Liver (tissue), 8 donors: ENCODE measurements at regions not wholly inside any gene's neighbourhood (a gene's known extent, or its start where the extent isn't known, plus 50 kb on each side); places are given as distances from the start of the nearest gene placed in this dataset.

Experiments used
- DNase-seq: peaks from one replicate; pipeline ENCODE4 v3.0.0-alpha.2; 2017; ENCODE audit warnings: low spot score
- H3K27ac ChIP-seq, 2 donors: one replicate each; pipeline ENCODE4 v1.7.0; 2013; ENCODE audit warnings: inconsistent platforms in 2 of 2, low read length in 2 of 2, control low read depth in 1 of 2, low read depth in 1 of 2, mild to moderate bottlenecking in 1 of 2
- H3K27me3 ChIP-seq, 4 donors: one replicate each; pipeline versions ENCODE4 v1.6.1 to v1.7.0; 2013; ENCODE audit warnings: low read length in 3 of 4, inconsistent platforms in 1 of 4, mild to moderate bottlenecking in 1 of 4, moderate library complexity in 1 of 4; ENCODE audit not compliant: control insufficient read depth in 4 of 4, insufficient read depth in 4 of 4
- H3K36me3 ChIP-seq, 4 donors: one replicate each; pipeline versions ENCODE4 v1.6.1 to v1.7.0; 2013; ENCODE audit warnings: low read length in 3 of 4, mild to moderate bottlenecking in 3 of 4, low read depth in 1 of 4, moderate library complexity in 1 of 4; ENCODE audit not compliant: control insufficient read depth in 4 of 4, insufficient read depth in 3 of 4
- H3K4me1 ChIP-seq, 4 donors: one replicate each; pipeline versions ENCODE4 v1.6.1 to v1.7.0; 2013; ENCODE audit warnings: low read length in 3 of 4, mild to moderate bottlenecking in 3 of 4, moderate library complexity in 1 of 4; ENCODE audit not compliant: control insufficient read depth in 4 of 4, insufficient read depth in 4 of 4
- H3K4me3 ChIP-seq, 3 donors: one replicate each; pipeline versions ENCODE4 v1.6.1 to v1.7.0; 2013; ENCODE audit warnings: low read length in 3 of 3, control low read depth in 1 of 3, low read depth in 1 of 3, mild to moderate bottlenecking in 1 of 3
- H3K9ac ChIP-seq, 2 donors: one replicate each; pipeline ENCODE4 v1.7.0; 2013; ENCODE audit warnings: low read length in 2 of 2, mild to moderate bottlenecking in 2 of 2, moderate library complexity in 2 of 2, control low read depth in 1 of 2, low read depth in 1 of 2
- H3K9me3 ChIP-seq, 4 donors: one replicate each; pipeline versions ENCODE4 v1.6.1 to v1.7.0; 2013; ENCODE audit warnings: low read length in 3 of 4; ENCODE audit not compliant: control insufficient read depth in 4 of 4
- EGR1 ChIP-seq, 2 donors: IDR thresholded peaks; 2 replicates each; pipeline ENCODE4 v1.6.1; 2016 to 2018; ENCODE audit warnings: antibody characterized with exemption in 2 of 2, low read depth in 2 of 2
- FOXA1 ChIP-seq: IDR thresholded peaks from 2 replicates; pipeline ENCODE4 v1.6.1; 2016; ENCODE audit warnings: antibody characterized with exemption
- GABPA ChIP-seq, 2 donors: IDR thresholded peaks in 1 of 2; conservative IDR thresholded peaks in 1 of 2; 2 replicates each; pipeline ENCODE4 v1.6.1; 2016; ENCODE audit warnings: antibody characterized with exemption in 2 of 2, mild to moderate bottlenecking in 1 of 2, moderate library complexity in 1 of 2
- HNF4A ChIP-seq, 2 donors: conservative IDR thresholded peaks; 2 replicates each; pipeline ENCODE4 v1.6.1; 2016; ENCODE audit warnings: antibody characterized with exemption in 2 of 2, mild to moderate bottlenecking in 2 of 2
- HNF4G ChIP-seq: IDR thresholded peaks from 2 replicates; pipeline ENCODE4 v1.6.1; 2016; ENCODE audit warnings: antibody characterized with exemption
- NR2F2 ChIP-seq: IDR thresholded peaks from 2 replicates; pipeline ENCODE4 v1.6.1; 2016; ENCODE audit warnings: antibody characterized with exemption
- REST ChIP-seq: IDR thresholded peaks from 2 replicates; pipeline ENCODE4 v1.6.1; 2016; ENCODE audit warnings: antibody characterized with exemption, mild to moderate bottlenecking
- RXRA ChIP-seq, 2 donors: IDR thresholded peaks; 2 replicates each; pipeline ENCODE4 v1.6.1; 2017 to 2018; ENCODE audit warnings: antibody characterized with exemption in 2 of 2, mild to moderate bottlenecking in 1 of 2
- YY1 ChIP-seq: IDR thresholded peaks from 2 replicates; pipeline ENCODE4 v1.6.1; 2016; ENCODE audit warnings: antibody characterized with exemption, mild to moderate bottlenecking
- WGBS: extraction: QIAGEN DNeasy Blood & Tissue Kit; methylation state at CpG from one replicate; pipeline ENCODE4 v1.1.7; 2013; 5-methylcytosine and 5-hydroxymethylcytosine counted together
- TF ChIP-seq, protein P1 (sequence below): fragments of 150-350 bp; IDR thresholded peaks from 2 replicates; pipeline ENCODE4 v1.5.1; 2017; ENCODE audit warnings: improper control_type of control experiment, low read depth, low read length; ENCODE audit not compliant: missing input control
- TF ChIP-seq, protein P2 (sequence below): IDR thresholded peaks from 2 replicates; pipeline ENCODE4 v1.6.1; 2016; ENCODE audit warnings: antibody characterized with exemption
- TF ChIP-seq, protein P3 (sequence below): IDR thresholded peaks from 2 replicates; pipeline ENCODE4 v1.6.1; 2016; ENCODE audit warnings: antibody characterized with exemption
- donor health status: healthy.
- donor health status: healthy.
- donor health status: healthy.
- donor health status: healthy.
- donor health status: healthy.

DNA sequence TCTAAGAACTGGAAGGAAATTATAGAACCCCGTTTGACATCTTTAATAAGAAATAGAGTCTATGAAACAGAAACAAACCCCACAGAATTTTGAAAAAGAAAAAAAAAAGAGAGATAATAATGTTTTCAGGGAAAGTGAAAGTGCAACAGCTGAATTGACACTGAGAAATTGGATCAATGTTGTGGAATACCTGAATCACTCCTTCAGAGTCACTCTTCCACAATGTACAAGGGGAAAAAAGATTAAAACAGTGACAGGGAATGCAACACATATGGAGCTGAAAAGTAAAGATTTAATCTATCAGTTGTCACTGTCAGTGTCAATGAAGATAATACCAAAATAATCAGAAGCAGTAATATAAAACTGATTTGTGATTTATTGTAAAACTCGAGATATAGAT lies 520.8 kb upstream of the HS3ST5 start:
- Histone ChIP-seq H3K27me3 (no peaks in the 10 kb centered on the region), H3K9me3 (peaks cover 0 to 3% (median 1%) of the 10 kb centered on the region in 4 donors), H3K4me3 (no peak overlapping the region), H3K27ac (no peak overlapping the region), H3K36me3 (no peaks in the 10 kb centered on the region), H3K4me1 (no peaks in the 10 kb centered on the region), H3K9ac (no peak overlapping the region)
- TF ChIP-seq REST, result no peak
- 54% methylated on average over 2 of the region's 2 CpGs for WGBS
- no peak for DNase-seq

- no peak for TF ChIP-seq GABPA (IDR thresholded peaks at IDR 0.05 in 1 of 2, conservative IDR thresholded peaks at IDR 0.05 in 1 of 2)
- TF ChIP-seq EGR1 (IDR thresholded peaks at IDR 0.05; ENCODE audit: low read depth in 2 of 2), result no peak
- TF ChIP-seq YY1, result no peak
- TF ChIP-seq FOXA1, result no peak
- no peak for TF ChIP-seq HNF4A (conservative IDR thresholded peaks at IDR 0.05)
- no peak for TF ChIP-seq RXRA (IDR thresholded peaks at IDR 0.05)
- TF ChIP-seq REST, result no peak
- H3K9me3 ChIP-seq, result peaks cover 0 to 3% (median 1%) of the 10 kb centered on the region in 4 donors
- no peaks in the 10 kb centered on the region for H3K27me3 ChIP-seq
- WGBS, result 68% methylated on average over 2 of the region's 2 CpGs
- H3K27ac ChIP-seq, result no peak overlapping the region
- no peak overlapping the region for H3K9ac ChIP-seq
- H3K4me1 ChIP-seq, result no peaks in the 10 kb centered on the region
- no peak for DNase-seq
- H3K4me3 ChIP-seq, result no peak overlapping the region
- no peaks in the 10 kb centered on the region for H3K36me3 ChIP-seq
Observed at GRCh38 chr6:114862819-114863218, 520.0 kb upstream of the HS3ST5 start.

- TF ChIP-seq, protein P1, sequence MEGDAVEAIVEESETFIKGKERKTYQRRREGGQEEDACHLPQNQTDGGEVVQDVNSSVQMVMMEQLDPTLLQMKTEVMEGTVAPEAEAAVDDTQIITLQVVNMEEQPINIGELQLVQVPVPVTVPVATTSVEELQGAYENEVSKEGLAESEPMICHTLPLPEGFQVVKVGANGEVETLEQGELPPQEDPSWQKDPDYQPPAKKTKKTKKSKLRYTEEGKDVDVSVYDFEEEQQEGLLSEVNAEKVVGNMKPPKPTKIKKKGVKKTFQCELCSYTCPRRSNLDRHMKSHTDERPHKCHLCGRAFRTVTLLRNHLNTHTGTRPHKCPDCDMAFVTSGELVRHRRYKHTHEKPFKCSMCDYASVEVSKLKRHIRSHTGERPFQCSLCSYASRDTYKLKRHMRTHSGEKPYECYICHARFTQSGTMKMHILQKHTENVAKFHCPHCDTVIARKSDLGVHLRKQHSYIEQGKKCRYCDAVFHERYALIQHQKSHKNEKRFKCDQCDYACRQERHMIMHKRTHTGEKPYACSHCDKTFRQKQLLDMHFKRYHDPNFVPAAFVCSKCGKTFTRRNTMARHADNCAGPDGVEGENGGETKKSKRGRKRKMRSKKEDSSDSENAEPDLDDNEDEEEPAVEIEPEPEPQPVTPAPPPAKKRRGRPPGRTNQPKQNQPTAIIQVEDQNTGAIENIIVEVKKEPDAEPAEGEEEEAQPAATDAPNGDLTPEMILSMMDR, result no peak
- TF ChIP-seq, protein P2, sequence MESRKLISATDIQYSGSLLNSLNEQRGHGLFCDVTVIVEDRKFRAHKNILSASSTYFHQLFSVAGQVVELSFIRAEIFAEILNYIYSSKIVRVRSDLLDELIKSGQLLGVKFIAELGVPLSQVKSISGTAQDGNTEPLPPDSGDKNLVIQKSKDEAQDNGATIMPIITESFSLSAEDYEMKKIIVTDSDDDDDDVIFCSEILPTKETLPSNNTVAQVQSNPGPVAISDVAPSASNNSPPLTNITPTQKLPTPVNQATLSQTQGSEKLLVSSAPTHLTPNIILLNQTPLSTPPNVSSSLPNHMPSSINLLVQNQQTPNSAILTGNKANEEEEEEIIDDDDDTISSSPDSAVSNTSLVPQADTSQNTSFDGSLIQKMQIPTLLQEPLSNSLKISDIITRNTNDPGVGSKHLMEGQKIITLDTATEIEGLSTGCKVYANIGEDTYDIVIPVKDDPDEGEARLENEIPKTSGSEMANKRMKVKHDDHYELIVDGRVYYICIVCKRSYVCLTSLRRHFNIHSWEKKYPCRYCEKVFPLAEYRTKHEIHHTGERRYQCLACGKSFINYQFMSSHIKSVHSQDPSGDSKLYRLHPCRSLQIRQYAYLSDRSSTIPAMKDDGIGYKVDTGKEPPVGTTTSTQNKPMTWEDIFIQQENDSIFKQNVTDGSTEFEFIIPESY, result no peak
- TF ChIP-seq, protein P3, sequence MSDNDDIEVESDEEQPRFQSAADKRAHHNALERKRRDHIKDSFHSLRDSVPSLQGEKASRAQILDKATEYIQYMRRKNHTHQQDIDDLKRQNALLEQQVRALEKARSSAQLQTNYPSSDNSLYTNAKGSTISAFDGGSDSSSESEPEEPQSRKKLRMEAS, result no peak
- TF ChIP-seq FOXA1 (no peak), HNF4G (no peak), NR2F2 (no peak)
- no peak overlapping the region for H3K27ac ChIP-seq
- 88% methylated on average over 1 of the region's 1 CpG for WGBS
- H3K9me3 ChIP-seq, result peaks cover 0 to 3% (median 1%) of the 10 kb centered on the region in 4 donors
- DNase-seq, result no peak
- no peaks in the 10 kb centered on the region for H3K36me3 ChIP-seq
- H3K27me3 ChIP-seq, result no peaks in the 10 kb centered on the region
- H3K9ac ChIP-seq, result no peak overlapping the region
- no peak overlapping the region for H3K4me3 ChIP-seq
- no peaks in the 10 kb centered on the region for H3K4me1 ChIP-seq
Observed at GRCh38 chr6:114862064-114862463, 519.2 kb upstream of the HS3ST5 start.
